ENCODE measurements at regions not wholly inside any gene's neighbourhood (a gene's known extent, or its start where the extent isn't known, plus 50 kb on each side); places are given as distances from the start of the nearest gene placed in this dataset.

DNA sequence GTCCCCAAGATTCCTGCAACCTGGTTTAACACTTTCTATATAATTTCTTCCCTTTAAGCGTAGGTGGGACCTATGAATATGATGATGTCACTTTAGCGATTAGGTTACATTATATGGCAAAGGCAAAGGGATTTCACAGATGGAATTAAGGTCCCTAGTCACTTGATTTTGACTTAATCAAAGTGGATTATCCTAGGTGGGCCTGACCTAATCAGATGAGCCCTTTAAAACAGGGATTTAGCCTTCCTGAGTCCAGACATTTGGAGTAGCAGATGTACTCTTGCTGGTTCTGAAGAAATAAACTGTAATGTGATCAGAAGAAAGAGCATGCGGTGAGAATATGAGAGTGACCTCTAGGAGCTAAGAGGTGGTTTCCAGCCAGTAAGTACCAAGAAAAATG lies 67.8 kb upstream of the LIN7C start:
- Histone ChIP-seq H3K27ac (no peak overlapping the region), H3K9me3 (no peaks in the 10 kb centered on the region), H3K4me3 (no peak overlapping the region), H3K27me3 (no peaks in the 10 kb centered on the region), H3K4me1 (peaks cover 0 to 11% (median 0%) of the 10 kb centered on the region in 12 donors), H3K36me3 (no peaks in the 10 kb centered on the region)
- intact Hi-C loops (cut with DNase I) = no loop called here
- DNase-seq (no peak), ATAC-seq (no peak)
- TF ChIP-seq POLR2A (IDR thresholded peaks at IDR 0.05) = no peak
- TF ChIP-seq, protein P1, sequence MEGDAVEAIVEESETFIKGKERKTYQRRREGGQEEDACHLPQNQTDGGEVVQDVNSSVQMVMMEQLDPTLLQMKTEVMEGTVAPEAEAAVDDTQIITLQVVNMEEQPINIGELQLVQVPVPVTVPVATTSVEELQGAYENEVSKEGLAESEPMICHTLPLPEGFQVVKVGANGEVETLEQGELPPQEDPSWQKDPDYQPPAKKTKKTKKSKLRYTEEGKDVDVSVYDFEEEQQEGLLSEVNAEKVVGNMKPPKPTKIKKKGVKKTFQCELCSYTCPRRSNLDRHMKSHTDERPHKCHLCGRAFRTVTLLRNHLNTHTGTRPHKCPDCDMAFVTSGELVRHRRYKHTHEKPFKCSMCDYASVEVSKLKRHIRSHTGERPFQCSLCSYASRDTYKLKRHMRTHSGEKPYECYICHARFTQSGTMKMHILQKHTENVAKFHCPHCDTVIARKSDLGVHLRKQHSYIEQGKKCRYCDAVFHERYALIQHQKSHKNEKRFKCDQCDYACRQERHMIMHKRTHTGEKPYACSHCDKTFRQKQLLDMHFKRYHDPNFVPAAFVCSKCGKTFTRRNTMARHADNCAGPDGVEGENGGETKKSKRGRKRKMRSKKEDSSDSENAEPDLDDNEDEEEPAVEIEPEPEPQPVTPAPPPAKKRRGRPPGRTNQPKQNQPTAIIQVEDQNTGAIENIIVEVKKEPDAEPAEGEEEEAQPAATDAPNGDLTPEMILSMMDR (IDR thresholded peaks at IDR 0.05) = no peak
- WGBS, 4 donors = 95 to 100% (median 97%) methylated on average over 3 of the region's 3 CpGs

DNA sequence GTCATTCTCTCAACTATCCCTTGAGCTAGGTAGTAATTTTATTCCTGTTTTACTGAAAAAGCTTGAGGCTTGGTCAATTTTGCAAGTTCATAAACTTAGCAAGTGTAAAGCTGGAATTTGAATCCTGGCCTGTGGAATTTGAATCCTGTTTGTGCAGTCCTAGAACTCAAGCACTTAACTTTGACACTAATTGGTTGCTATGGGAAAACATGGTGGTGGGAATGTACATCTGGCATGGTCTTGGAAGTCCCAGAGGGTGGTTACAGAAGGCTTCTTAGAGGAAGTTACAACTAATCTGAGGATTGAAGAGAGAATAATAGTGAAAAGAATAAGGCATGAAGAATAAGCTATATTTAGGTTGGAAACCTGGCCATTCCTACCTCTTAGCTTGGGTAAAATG lies 66.5 kb upstream of the LIN7C start:
- H3K4me1 ChIP-seq = peaks cover 0 to 11% (median 0%) of the 10 kb centered on the region in 12 donors
- no peak overlapping the region for H3K27ac ChIP-seq
- no peaks in the 10 kb centered on the region for H3K36me3 ChIP-seq
- H3K9me3 ChIP-seq = no peaks in the 10 kb centered on the region
- no peaks in the 10 kb centered on the region for H3K27me3 ChIP-seq
- TF ChIP-seq POLR2A (IDR thresholded peaks at IDR 0.05) = no peak
- TF ChIP-seq, protein P1 (IDR thresholded peaks at IDR 0.05) = no peak
- intact Hi-C loops (cut with DNase I) = no loop called here
- ATAC-seq (no peak), DNase-seq (no peak)
- H3K4me3 ChIP-seq = no peak overlapping the region

DNA sequence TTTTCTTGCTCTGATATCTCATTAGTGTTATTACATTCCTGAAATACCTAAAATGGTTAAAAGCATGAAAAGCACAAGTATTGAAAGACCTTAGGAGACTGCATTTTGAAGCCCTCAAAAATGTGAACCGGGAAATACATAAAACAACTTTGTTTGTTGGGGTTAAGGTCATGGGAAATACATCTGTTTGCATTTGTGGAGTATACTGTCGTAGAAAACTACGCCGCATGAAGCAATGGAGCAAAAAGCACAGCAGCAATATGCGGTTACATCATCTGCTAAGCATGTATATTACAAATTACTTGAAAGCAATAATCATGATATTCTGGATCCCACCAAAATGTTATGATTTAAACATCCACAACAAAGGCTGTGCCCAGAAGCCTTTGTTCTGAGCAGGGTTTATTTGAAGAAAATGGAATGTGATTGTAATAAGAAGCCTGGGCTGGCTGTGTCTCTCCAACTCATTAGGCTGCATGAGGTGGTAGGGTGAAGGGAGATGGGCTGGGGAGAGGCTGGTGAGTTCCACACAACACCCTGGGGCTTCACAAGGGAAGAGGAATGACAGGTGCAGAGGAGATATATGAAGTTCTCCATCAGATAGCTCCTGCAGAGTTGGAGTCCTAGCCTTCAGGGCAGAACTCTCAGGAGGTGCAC lies 64.7 kb upstream of the LIN7C start:
- no peak for DNase-seq
- Histone ChIP-seq H3K4me3 (no peak overlapping the region), H3K36me3 (no peaks in the 10 kb centered on the region), H3K27me3 (no peaks in the 10 kb centered on the region), H3K4me1 (peaks cover 0 to 11% (median 0%) of the 10 kb centered on the region in 12 donors), H3K9me3 (no peaks in the 10 kb centered on the region), H3K27ac (no peak overlapping the region)
- 74 to 88% (median 81%) methylated on average over 5 of the region's 5 CpGs for WGBS, 4 donors
- TF ChIP-seq, protein P1 (IDR thresholded peaks at IDR 0.05) = no peak
- no peak for TF ChIP-seq POLR2A (IDR thresholded peaks at IDR 0.05)
- ATAC-seq = no peak
- intact Hi-C loops (cut with DNase I) = loop anchor here in 1 of 10 donors (1.0 kb wide), 1 partner anchor 45 kb away; no protein-coding TSS in a partner anchor

DNA sequence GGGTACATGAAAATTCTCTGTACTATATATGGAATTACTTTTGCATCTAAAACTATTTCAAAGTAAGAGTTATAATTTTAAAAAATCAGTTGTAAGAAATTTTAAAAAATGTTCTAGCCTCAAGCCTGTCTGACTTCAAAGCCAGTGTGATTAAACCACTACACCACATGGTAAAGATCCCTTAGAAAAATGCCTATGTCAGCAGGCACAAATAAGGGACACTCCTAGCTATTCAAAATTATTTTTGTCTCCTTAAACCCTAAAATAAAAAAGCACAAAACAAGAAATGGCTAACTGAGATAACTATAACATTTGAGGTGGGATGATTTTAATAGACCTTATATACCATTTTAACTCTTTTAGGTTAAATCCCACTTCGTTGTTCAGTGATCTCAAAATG lies 64.0 kb upstream of the LIN7C start:
- H3K36me3 ChIP-seq = no peaks in the 10 kb centered on the region
- H3K27ac ChIP-seq = no peak overlapping the region
- no peaks in the 10 kb centered on the region for H3K27me3 ChIP-seq
- no peak for DNase-seq
- H3K9me3 ChIP-seq = no peaks in the 10 kb centered on the region
- TF ChIP-seq, protein P1 (IDR thresholded peaks at IDR 0.05) = no peak
- TF ChIP-seq POLR2A (IDR thresholded peaks at IDR 0.05) = no peak
- 83 to 88% (median 86%) methylated on average over 1 of the region's 1 CpG for WGBS, 4 donors
- H3K4me3 ChIP-seq = no peak overlapping the region
- ATAC-seq = no peak
- H3K4me1 ChIP-seq = peaks cover 0 to 11% (median 0%) of the 10 kb centered on the region in 12 donors
- intact Hi-C loops (cut with DNase I) = no loop called here
